Keratinocyte (primary cell): ENCODE measurements at regions not wholly inside any gene's neighbourhood (a gene's known extent, or its start where the extent isn't known, plus 50 kb on each side); places are given as distances from the start of the nearest gene placed in this dataset.

ENCODE experiments used
- DNase-seq: peaks from one replicate; pipeline ENCODE4 v3.0.0-alpha.2; 2011; ENCODE audit warnings: low read depth, missing footprints, low spot score
- FAIRE-seq: peaks from 2 replicates; lab custom pipeline; 2011; peaks lifted over from hg19 to GRCh38; lab: Jason Lieb, UNC
- H2AFZ ChIP-seq: 2 replicates; pipeline ENCODE4 v1.6.0; 2012; ENCODE audit warnings: low read length, control low read depth, inconsistent platforms; ENCODE audit not compliant: control insufficient read depth
- H3K27ac ChIP-seq: 2 replicates; pipeline ENCODE4 v1.5.1; 2011; ENCODE audit warnings: low read length; ENCODE audit not compliant: control insufficient read depth, insufficient read depth
- H3K27me3 ChIP-seq: 3 replicates; pipeline ENCODE4 v1.6.0; 2011; ENCODE audit warnings: low read length; ENCODE audit not compliant: control insufficient read depth, insufficient read depth; ENCODE audit errors: extremely low read depth
- H3K36me3 ChIP-seq, 2 experiments: 2 replicates in 1 of 2; 3 replicates in 1 of 2; pipeline ENCODE4 v1.5.1; 2011; ENCODE audit warnings: low read length in 2 of 2, mild to moderate bottlenecking in 1 of 2; ENCODE audit not compliant: control insufficient read depth in 2 of 2, insufficient read depth in 2 of 2; ENCODE audit errors: extremely low read depth in 1 of 2
- H3K4me1 ChIP-seq: 3 replicates; pipeline ENCODE4 v1.5.1; 2011; ENCODE audit warnings: low read length; ENCODE audit not compliant: control insufficient read depth, insufficient read depth; ENCODE audit errors: extremely low read depth
- H3K4me2 ChIP-seq: 3 replicates; pipeline ENCODE4 v1.6.0; 2011; ENCODE audit warnings: low read depth, low read length; ENCODE audit not compliant: control insufficient read depth, insufficient read depth; ENCODE audit errors: extremely low read depth
- H3K4me3 ChIP-seq, 3 experiments: fragments of 200-600 bp in 1 of 3; sonication (generic) in 1 of 3; 2 replicates in 2 of 3; 3 replicates in 1 of 3; pipeline ENCODE4 v1.5.1; 2011 to 2016; ENCODE audit warnings: low read length in 3 of 3, mild to moderate bottlenecking in 3 of 3, control low read depth in 2 of 3, inconsistent platforms in 1 of 3, low read depth in 1 of 3, mixed read lengths in 1 of 3, mixed run types in 1 of 3, moderate library complexity in 1 of 3; ENCODE audit not compliant: control insufficient read depth in 2 of 3, insufficient read depth in 2 of 3; ENCODE audit errors: extremely low read depth in 1 of 3
- H3K79me2 ChIP-seq: 2 replicates; pipeline ENCODE4 v1.6.0; 2012; ENCODE audit warnings: low read length; ENCODE audit not compliant: control insufficient read depth, insufficient read depth
- H3K9ac ChIP-seq: 3 replicates; pipeline ENCODE4 v1.6.0; 2011; ENCODE audit warnings: low read length; ENCODE audit not compliant: control insufficient read depth, insufficient read depth; ENCODE audit errors: extremely low read depth
- H3K9me1 ChIP-seq: 3 replicates; pipeline ENCODE4 v1.6.0; 2011; ENCODE audit warnings: low read length; ENCODE audit not compliant: control insufficient read depth, insufficient read depth; ENCODE audit errors: extremely low read depth
- H3K9me3 ChIP-seq: 2 replicates; pipeline ENCODE4 v1.5.1; 2012; ENCODE audit warnings: low read depth, low read length; ENCODE audit not compliant: control insufficient read depth
- H4K20me1 ChIP-seq: 3 replicates; pipeline ENCODE4 v1.6.0; 2011; ENCODE audit warnings: low read length; ENCODE audit not compliant: control insufficient read depth, insufficient read depth; ENCODE audit errors: extremely low read depth
- CTCF ChIP-seq, 3 experiments: IDR thresholded peaks in 1 of 3; conservative IDR thresholded peaks in 1 of 3; optimal IDR thresholded peaks in 1 of 3; 2 replicates in 2 of 3; 3 replicates in 1 of 3; pipeline versions ENCODE3 to v1.5.1; 2011; ENCODE audit warnings: low read length in 3 of 3, mild to moderate bottlenecking in 3 of 3, moderate library complexity in 2 of 3, control low read depth in 1 of 3, inconsistent platforms in 1 of 3; ENCODE audit not compliant: insufficient read depth in 2 of 3; ENCODE audit errors: extremely low read depth in 1 of 3
- EZH2 ChIP-seq: IDR thresholded peaks from one replicate; pipeline ENCODE4 v1.6.1; 2012; ENCODE audit warnings: inconsistent platforms, mild to moderate bottlenecking, low read length, moderate library complexity
- dilution Hi-C: fragments of 300-500 bp; cut with MboI; formaldehyde crosslinking; loops from one replicate; pipeline ENCODE4 v1.7.0; 2020; ENCODE audit warnings: low sequenced_read_pairs; ENCODE audit not compliant: extremely low pct_ligation_motif_present

- Histone ChIP-seq H3K9me3 (no peaks in the 10 kb centered on the region), H3K36me3 (no peaks in the 10 kb centered on the region), H3K4me3 (no peak overlapping the region), H3K27me3 (no peaks in the 10 kb centered on the region), H3K4me1 (peaks cover 3% of the 10 kb centered on the region), H3K9me1 (no peaks in the 10 kb centered on the region), H3K79me2 (no peaks in the 10 kb centered on the region), H2AFZ (no peak overlapping the region), H3K4me2 (no peak overlapping the region), H3K9ac (no peak overlapping the region), H4K20me1 (no peaks in the 10 kb centered on the region), H3K27ac (no peak overlapping the region)
- TF ChIP-seq CTCF (optimal IDR thresholded peaks at IDR 0.05 in 1 of 3, IDR thresholded peaks at IDR 0.05 in 1 of 3, conservative IDR thresholded peaks at IDR 0.05 in 1 of 3; ENCODE audit: extremely low read depth in 1 of 3, insufficient read depth in 2 of 3, low read length in 3 of 3) (no peak), EZH2 (no peak)
- no peak for DNase-seq
- dilution Hi-C loops = no loop called here
- FAIRE-seq = no peak
These were observed 242.9 kb downstream of the ARL6IP6 start for GRCh38 chr2:152961351-152961750.

- Histone ChIP-seq H3K4me1 (no peaks in the 10 kb centered on the region), H3K27ac (no peak overlapping the region), H4K20me1 (no peaks in the 10 kb centered on the region), H3K36me3 (no peaks in the 10 kb centered on the region), H2AFZ (no peak overlapping the region), H3K4me3 (no peak overlapping the region), H3K4me2 (no peak overlapping the region), H3K9me1 (no peaks in the 10 kb centered on the region), H3K27me3 (no peaks in the 10 kb centered on the region), H3K9ac (no peak overlapping the region), H3K9me3 (no peaks in the 10 kb centered on the region), H3K79me2 (no peaks in the 10 kb centered on the region)
- dilution Hi-C loops = no loop called here
- TF ChIP-seq EZH2 (no peak), CTCF (optimal IDR thresholded peaks at IDR 0.05 in 1 of 3, IDR thresholded peaks at IDR 0.05 in 1 of 3, conservative IDR thresholded peaks at IDR 0.05 in 1 of 3; ENCODE audit: extremely low read depth in 1 of 3, insufficient read depth in 2 of 3, low read length in 3 of 3) (no peak)
- FAIRE-seq (peak; percentile 17), DNase-seq (no peak)
These were observed 231.7 kb downstream of the ARL6IP6 start for GRCh38 chr2:152950126-152950525.
